HEK293 (cell line): ENCODE measurements at regions not wholly inside any gene's neighbourhood (a gene's known extent, or its start where the extent isn't known, plus 50 kb on each side); places are given as distances from the start of the nearest gene placed in this dataset.

Experiments used
- CTCF ChIA-PET: fragments of 350-600 bp; formaldehyde crosslinking; extraction: SDS; loops from one replicate; lab custom pipeline; 2021; ENCODE audit warnings: antibody characterized with exemption; lab: Yijun Ruan, JAX
- POLR2A ChIA-PET: fragments of 300-600 bp; formaldehyde crosslinking; extraction: SDS; loops from one replicate; lab custom pipeline; 2020; ENCODE audit warnings: antibody characterized with exemption, inconsistent platforms; lab: Yijun Ruan, JAX
- H3K27ac ChIP-seq: fragments of 200-500 bp; sonication (Bioruptor generic); 2 replicates; pipeline ENCODE4 v1.5.1; 2014; ENCODE audit warnings: low read depth, low read length, control low read depth, inconsistent platforms; ENCODE audit errors: extremely low read depth
- H3K36me3 ChIP-seq, 2 experiments: fragments of 200-500 bp in 1 of 2; sonication (Bioruptor generic) in 1 of 2; 1 replicate in 1 of 2; 2 replicates in 1 of 2; pipeline ENCODE4 v1.5.1; 2014 to 2017; ENCODE audit warnings: inconsistent platforms in 2 of 2, low read length in 2 of 2; ENCODE audit not compliant: control insufficient read depth in 2 of 2, insufficient read depth in 1 of 2
- H3K4me1 ChIP-seq: fragments of 200-500 bp; sonication (Bioruptor generic); 2 replicates; pipeline ENCODE4 v1.5.1; 2014; ENCODE audit warnings: mild to moderate bottlenecking, low read length, inconsistent platforms; ENCODE audit not compliant: control insufficient read depth, insufficient read depth
- H3K4me3 ChIP-seq: 2 replicates; pipeline ENCODE4 v1.5.1; 2011; ENCODE audit warnings: low read depth, mild to moderate bottlenecking, control low read depth, low read length, moderate library complexity
- H3K9me3 ChIP-seq: fragments of 200-500 bp; sonication (Bioruptor generic); 2 replicates; pipeline ENCODE4 v1.5.1; 2014; ENCODE audit warnings: low read depth, low read length, inconsistent platforms; ENCODE audit not compliant: control insufficient read depth, insufficient read depth
- BCL11A ChIP-seq: fragments of 450-650 bp; formaldehyde crosslinking; IDR thresholded peaks from 2 replicates; pipeline ENCODE4 v1.5.1; 2016; ENCODE audit warnings: low read depth, missing biosample characterization, missing genetic modification characterization
- CTCF ChIP-seq: fragments of 450-650 bp; formaldehyde crosslinking; IDR thresholded peaks from 2 replicates; pipeline ENCODE4 v1.5.1; 2016; ENCODE audit warnings: missing biosample characterization, missing genetic modification characterization
- FEZF1 ChIP-seq: fragments of 450-650 bp; formaldehyde crosslinking; IDR thresholded peaks from 2 replicates; pipeline ENCODE4 v1.5.1; 2016; ENCODE audit warnings: missing biosample characterization, missing genetic modification characterization
- GLIS1 ChIP-seq: fragments of 450-650 bp; formaldehyde crosslinking; IDR thresholded peaks from 2 replicates; pipeline ENCODE4 v1.5.1; 2016; ENCODE audit warnings: missing biosample characterization, missing genetic modification characterization
- GLIS2 ChIP-seq: fragments of 450-650 bp; formaldehyde crosslinking; IDR thresholded peaks from 2 replicates; pipeline ENCODE4 v1.5.1; 2016; ENCODE audit warnings: missing biosample characterization, missing genetic modification characterization
- KLF10 ChIP-seq: fragments of 450-650 bp; IDR thresholded peaks from 2 replicates; pipeline ENCODE4 v1.5.1; 2018; ENCODE audit warnings: missing biosample characterization, mild to moderate bottlenecking, missing genetic modification characterization
- KLF9 ChIP-seq: fragments of 450-650 bp; formaldehyde crosslinking; IDR thresholded peaks from 2 replicates; pipeline ENCODE4 v1.5.1; 2016; ENCODE audit warnings: missing biosample characterization, missing genetic modification characterization, low read depth
- SP7 ChIP-seq: fragments of 450-650 bp; formaldehyde crosslinking; IDR thresholded peaks from 2 replicates; pipeline ENCODE4 v1.5.1; 2016; ENCODE audit warnings: missing biosample characterization, missing genetic modification characterization
- ZBTB17 ChIP-seq: fragments of 450-650 bp; formaldehyde crosslinking; IDR thresholded peaks from 2 replicates; pipeline ENCODE4 v1.5.1; 2016; ENCODE audit warnings: missing biosample characterization, missing genetic modification characterization
- ZBTB48 ChIP-seq: fragments of 450-650 bp; formaldehyde crosslinking; IDR thresholded peaks from 2 replicates; pipeline ENCODE4 v1.5.1; 2016; ENCODE audit warnings: missing biosample characterization, missing genetic modification characterization
- ZFP37 ChIP-seq: fragments of 450-650 bp; formaldehyde crosslinking; IDR thresholded peaks from 2 replicates; pipeline ENCODE4 v1.5.1; 2016; ENCODE audit warnings: missing biosample characterization, missing genetic modification characterization
- ZNF23 ChIP-seq: fragments of 450-650 bp; formaldehyde crosslinking; IDR thresholded peaks from 2 replicates; pipeline ENCODE4 v1.5.1; 2016; ENCODE audit warnings: missing biosample characterization, missing genetic modification characterization, borderline replicate concordance
- ZNF324 ChIP-seq: fragments of 450-650 bp; formaldehyde crosslinking; IDR thresholded peaks from 2 replicates; pipeline ENCODE4 v1.5.1; 2016; ENCODE audit warnings: missing biosample characterization, missing genetic modification characterization
- ZNF350 ChIP-seq: fragments of 450-650 bp; formaldehyde crosslinking; IDR thresholded peaks from 2 replicates; pipeline ENCODE4 v1.5.0; 2017; ENCODE audit warnings: missing biosample characterization, mild to moderate bottlenecking, missing genetic modification characterization
- ZNF354C ChIP-seq: fragments of 450-650 bp; formaldehyde crosslinking; IDR thresholded peaks from 2 replicates; pipeline ENCODE4 v1.5.1; 2016; ENCODE audit warnings: missing biosample characterization, missing genetic modification characterization, low read depth, borderline replicate concordance
- ZNF433 ChIP-seq: fragments of 450-650 bp; formaldehyde crosslinking; IDR thresholded peaks from 2 replicates; pipeline ENCODE4 v1.5.1; 2016; ENCODE audit warnings: missing biosample characterization, missing genetic modification characterization, low read depth
- ZNF48 ChIP-seq: fragments of 450-650 bp; formaldehyde crosslinking; IDR thresholded peaks from 2 replicates; pipeline ENCODE4 v1.5.1; 2016; ENCODE audit warnings: missing biosample characterization, missing genetic modification characterization
- ZNF501 ChIP-seq: fragments of 450-650 bp; formaldehyde crosslinking; IDR thresholded peaks from 2 replicates; pipeline ENCODE4 v1.5.1; 2016; ENCODE audit warnings: missing biosample characterization, missing genetic modification characterization
- ZNF585B ChIP-seq: fragments of 450-650 bp; formaldehyde crosslinking; IDR thresholded peaks from 2 replicates; pipeline ENCODE4 v1.5.1; 2016; ENCODE audit warnings: missing biosample characterization, missing genetic modification characterization
- ZNF600 ChIP-seq: fragments of 450-650 bp; formaldehyde crosslinking; IDR thresholded peaks from 2 replicates; pipeline ENCODE4 v1.5.1; 2016; ENCODE audit warnings: missing biosample characterization, missing genetic modification characterization
- ZNF629 ChIP-seq: fragments of 450-650 bp; formaldehyde crosslinking; IDR thresholded peaks from 2 replicates; pipeline ENCODE4 v1.5.1; 2017; ENCODE audit warnings: missing biosample characterization, missing genetic modification characterization
- ZNF707 ChIP-seq: fragments of 450-650 bp; formaldehyde crosslinking; IDR thresholded peaks from 2 replicates; pipeline ENCODE4 v1.5.1; 2016; ENCODE audit warnings: missing biosample characterization, missing genetic modification characterization
- ZSCAN23 ChIP-seq: fragments of 450-650 bp; formaldehyde crosslinking; IDR thresholded peaks from 2 replicates; pipeline ENCODE4 v1.5.1; 2016; ENCODE audit warnings: missing biosample characterization, missing genetic modification characterization
- TF ChIP-seq, protein P1 (sequence below): fragments of 450-650 bp; formaldehyde crosslinking; IDR thresholded peaks from 2 replicates; pipeline ENCODE4 v1.5.1; 2016; ENCODE audit warnings: missing biosample characterization, missing genetic modification characterization
- TF ChIP-seq, protein P2 (sequence below): fragments of 450-650 bp; IDR thresholded peaks from 2 replicates; pipeline ENCODE4 v1.5.1; 2018; ENCODE audit warnings: missing biosample characterization, missing genetic modification characterization
- TF ChIP-seq, protein P3 (sequence below): fragments of 450-650 bp; formaldehyde crosslinking; IDR thresholded peaks from 2 replicates; pipeline ENCODE4 v1.5.1; 2017; ENCODE audit warnings: missing biosample characterization, missing genetic modification characterization

DNA sequence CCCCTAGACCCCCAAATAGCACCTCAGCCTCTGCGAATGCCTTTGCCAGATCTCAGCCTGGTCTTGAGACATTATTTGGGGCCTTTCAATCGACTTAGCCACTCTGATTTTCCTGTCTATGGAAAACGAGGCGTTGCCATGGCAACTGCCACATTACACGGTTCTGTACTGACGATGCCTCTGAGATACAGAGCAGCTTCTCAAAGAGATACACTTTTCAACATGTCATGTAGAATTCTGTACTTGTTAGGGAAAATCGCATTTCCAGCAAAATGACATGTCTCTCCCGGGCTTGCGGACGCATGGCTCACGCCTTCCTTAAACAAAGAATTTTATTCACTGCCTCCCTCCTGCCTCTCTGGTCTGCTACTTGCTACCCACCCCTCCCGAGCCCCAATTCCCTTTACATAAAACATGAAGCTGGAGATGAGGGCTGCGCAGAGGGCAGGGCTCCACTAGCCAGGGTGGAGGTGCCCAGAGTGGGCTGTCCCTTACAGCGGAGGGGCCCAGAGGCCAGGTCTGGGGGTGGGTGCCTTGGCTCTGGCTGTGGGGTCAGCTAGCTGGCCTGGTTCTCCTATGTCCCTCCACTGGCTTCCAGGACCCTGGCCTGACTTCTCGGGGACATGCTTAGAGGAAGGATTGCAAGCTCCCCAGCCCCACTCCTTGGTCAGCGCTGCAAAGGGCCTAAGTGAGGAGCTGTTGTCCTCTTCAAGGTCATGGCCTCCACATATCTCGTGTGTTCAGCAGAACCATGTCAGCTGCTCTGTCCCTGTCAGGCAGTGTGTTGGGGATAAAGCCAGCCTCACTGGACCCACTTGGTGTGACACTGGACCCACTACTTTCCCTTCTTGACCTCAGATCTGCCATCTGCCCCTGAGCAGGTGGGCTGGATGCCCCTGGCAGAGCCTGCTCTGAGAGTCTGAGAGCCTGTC, 342.5 kb downstream of the RPS24 start:
- no peak for TF ChIP-seq KLF10 (tag by site-specific recombination)
- no peak for TF ChIP-seq ZFP37 (tag by site-specific recombination)
- TF ChIP-seq, protein P1, sequence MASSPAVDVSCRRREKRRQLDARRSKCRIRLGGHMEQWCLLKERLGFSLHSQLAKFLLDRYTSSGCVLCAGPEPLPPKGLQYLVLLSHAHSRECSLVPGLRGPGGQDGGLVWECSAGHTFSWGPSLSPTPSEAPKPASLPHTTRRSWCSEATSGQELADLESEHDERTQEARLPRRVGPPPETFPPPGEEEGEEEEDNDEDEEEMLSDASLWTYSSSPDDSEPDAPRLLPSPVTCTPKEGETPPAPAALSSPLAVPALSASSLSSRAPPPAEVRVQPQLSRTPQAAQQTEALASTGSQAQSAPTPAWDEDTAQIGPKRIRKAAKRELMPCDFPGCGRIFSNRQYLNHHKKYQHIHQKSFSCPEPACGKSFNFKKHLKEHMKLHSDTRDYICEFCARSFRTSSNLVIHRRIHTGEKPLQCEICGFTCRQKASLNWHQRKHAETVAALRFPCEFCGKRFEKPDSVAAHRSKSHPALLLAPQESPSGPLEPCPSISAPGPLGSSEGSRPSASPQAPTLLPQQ (tag by site-specific recombination): no peak
- TF ChIP-seq, protein P2, sequence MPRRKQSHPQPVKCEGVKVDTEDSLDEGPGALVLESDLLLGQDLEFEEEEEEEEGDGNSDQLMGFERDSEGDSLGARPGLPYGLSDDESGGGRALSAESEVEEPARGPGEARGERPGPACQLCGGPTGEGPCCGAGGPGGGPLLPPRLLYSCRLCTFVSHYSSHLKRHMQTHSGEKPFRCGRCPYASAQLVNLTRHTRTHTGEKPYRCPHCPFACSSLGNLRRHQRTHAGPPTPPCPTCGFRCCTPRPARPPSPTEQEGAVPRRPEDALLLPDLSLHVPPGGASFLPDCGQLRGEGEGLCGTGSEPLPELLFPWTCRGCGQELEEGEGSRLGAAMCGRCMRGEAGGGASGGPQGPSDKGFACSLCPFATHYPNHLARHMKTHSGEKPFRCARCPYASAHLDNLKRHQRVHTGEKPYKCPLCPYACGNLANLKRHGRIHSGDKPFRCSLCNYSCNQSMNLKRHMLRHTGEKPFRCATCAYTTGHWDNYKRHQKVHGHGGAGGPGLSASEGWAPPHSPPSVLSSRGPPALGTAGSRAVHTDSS (tag by site-specific recombination): no peak
- no peak for TF ChIP-seq ZNF354C (tag by site-specific recombination)
- no peak for TF ChIP-seq ZNF433 (tag by site-specific recombination)
- TF ChIP-seq KLF9: no peak
- no peak for TF ChIP-seq ZSCAN23 (tag by site-specific recombination)
- TF ChIP-seq ZNF48 (tag by site-specific recombination): no peak
- TF ChIP-seq ZBTB17 (tag by site-specific recombination): no peak
- no peak for TF ChIP-seq ZNF350 (tag by site-specific recombination)
- TF ChIP-seq CTCF (tag by site-specific recombination): no peak
- no peak for TF ChIP-seq ZNF23 (tag by site-specific recombination)
- TF ChIP-seq ZNF501 (tag by site-specific recombination): no peak
- no peak for TF ChIP-seq SP7 (tag by site-specific recombination)
- TF ChIP-seq ZNF600 (tag by site-specific recombination): no peak
- Histone ChIP-seq H3K4me3 (no peak overlapping the region), H3K27ac (no peak overlapping the region), H3K9me3 (no peaks in the 10 kb centered on the region), H3K36me3 (no peaks in the 10 kb centered on the region), H3K4me1 (no peaks in the 10 kb centered on the region; the same call in 1 of the 2 replicates)
- POLR2A ChIA-PET: no interaction called here
- CTCF ChIA-PET: interaction anchor here (0.5 to 1.4 kb wide), 4 partner anchors 10 to 139 kb away, joined by 3 to 4 read pairs (median 3); no protein-coding TSS in a partner anchor

GRCh38 chr10:78377356-78377755, 343.7 kb downstream of the RPS24 start:
- Histone ChIP-seq H3K27ac (no peak overlapping the region), H3K36me3 (no peaks in the 10 kb centered on the region), H3K9me3 (no peaks in the 10 kb centered on the region), H3K4me1 (no peaks in the 10 kb centered on the region; the same call in 1 of the 2 replicates), H3K4me3 (no peak overlapping the region)
- ChIA-PET POLR2A (interaction anchor here (1.0 kb wide), 1 partner anchor 82 kb away, joined by 3 read pairs; no protein-coding TSS in a partner anchor), CTCF (interaction anchor here (1.4 kb wide), 1 partner anchor 8 kb away, joined by 3 read pairs; no protein-coding TSS in a partner anchor)
- TF ChIP-seq GLIS2 (tag by site-specific recombination): no peak
- peak; percentile 87 for TF ChIP-seq GLIS1 (tag by site-specific recombination)
- TF ChIP-seq BCL11A (tag by site-specific recombination): no peak
- TF ChIP-seq ZBTB48 (tag by site-specific recombination): peak; percentile 54
- TF ChIP-seq ZNF585B (tag by site-specific recombination): no peak
- TF ChIP-seq ZNF629: no peak
- no peak for TF ChIP-seq ZNF707
- TF ChIP-seq ZNF324 (tag by site-specific recombination): no peak
- peak; percentile 58; the same call in 1 of the 2 replicates for TF ChIP-seq FEZF1 (tag by site-specific recombination)
- TF ChIP-seq, protein P3, sequence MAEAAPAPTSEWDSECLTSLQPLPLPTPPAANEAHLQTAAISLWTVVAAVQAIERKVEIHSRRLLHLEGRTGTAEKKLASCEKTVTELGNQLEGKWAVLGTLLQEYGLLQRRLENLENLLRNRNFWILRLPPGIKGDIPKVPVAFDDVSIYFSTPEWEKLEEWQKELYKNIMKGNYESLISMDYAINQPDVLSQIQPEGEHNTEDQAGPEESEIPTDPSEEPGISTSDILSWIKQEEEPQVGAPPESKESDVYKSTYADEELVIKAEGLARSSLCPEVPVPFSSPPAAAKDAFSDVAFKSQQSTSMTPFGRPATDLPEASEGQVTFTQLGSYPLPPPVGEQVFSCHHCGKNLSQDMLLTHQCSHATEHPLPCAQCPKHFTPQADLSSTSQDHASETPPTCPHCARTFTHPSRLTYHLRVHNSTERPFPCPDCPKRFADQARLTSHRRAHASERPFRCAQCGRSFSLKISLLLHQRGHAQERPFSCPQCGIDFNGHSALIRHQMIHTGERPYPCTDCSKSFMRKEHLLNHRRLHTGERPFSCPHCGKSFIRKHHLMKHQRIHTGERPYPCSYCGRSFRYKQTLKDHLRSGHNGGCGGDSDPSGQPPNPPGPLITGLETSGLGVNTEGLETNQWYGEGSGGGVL (tag by site-specific recombination): peak; percentile 56
